ENCODE measurements at regions not wholly inside any gene's neighbourhood (a gene's known extent, or its start where the extent isn't known, plus 50 kb on each side); places are given as distances from the start of the nearest gene placed in this dataset.

- TF ChIP-seq CTCF (IDR thresholded peaks at IDR 0.05): no peak
- no peak for TF ChIP-seq EZH2 (IDR thresholded peaks at IDR 0.05)
- no peak for TF ChIP-seq EZH2phosphoT487 (IDR thresholded peaks at IDR 0.05)
Measured at GRCh38 chrX:27163236-27163635, 299.9 kb downstream of the PPP4R3C start.

Measured in neural progenitor cell (in vitro differentiated cells).